H9 (cell line): ENCODE measurements at regions not wholly inside any gene's neighbourhood (a gene's known extent, or its start where the extent isn't known, plus 50 kb on each side); places are given as distances from the start of the nearest gene placed in this dataset.

ENCODE experiments used
- DNase-seq: peaks from one replicate; pipeline ENCODE4 v3.0.0-alpha.2; 2017
- H2AFZ ChIP-seq: one replicate; pipeline ENCODE4 v1.6.1; 2013; ENCODE audit warnings: mild to moderate bottlenecking, low read length, control low read depth, moderate library complexity
- H2AK5ac ChIP-seq: 2 replicates; pipeline ENCODE4 v1.6.1; 2013; ENCODE audit warnings: low read length, control low read depth, mixed read lengths; ENCODE audit not compliant: insufficient read length
- H2BK120ac ChIP-seq: one replicate; pipeline ENCODE4 v1.6.1; 2013; ENCODE audit warnings: low read depth, mild to moderate bottlenecking, low read length, control low read depth, inconsistent platforms; ENCODE audit not compliant: poor library complexity, severe bottlenecking
- H2BK12ac ChIP-seq: 2 replicates; pipeline ENCODE4 v1.6.1; 2013; ENCODE audit warnings: low read length, control low read depth, mixed read lengths, low read depth; ENCODE audit not compliant: insufficient read length
- H2BK15ac ChIP-seq: 2 replicates; pipeline ENCODE4 v1.6.1; 2013; ENCODE audit warnings: low read depth, low read length, control low read depth
- H2BK20ac ChIP-seq: one replicate; pipeline ENCODE4 v1.6.1; 2013; ENCODE audit warnings: low read depth, mild to moderate bottlenecking, low read length, control low read depth, inconsistent platforms; ENCODE audit not compliant: poor library complexity, severe bottlenecking
- H2BK5ac ChIP-seq: 2 replicates; pipeline ENCODE4 v1.6.1; 2013; ENCODE audit warnings: low read length, control low read depth, mixed read lengths; ENCODE audit not compliant: insufficient read length
- H3K14ac ChIP-seq: 2 replicates; pipeline ENCODE4 v1.6.1; 2013; ENCODE audit warnings: low read length, control low read depth; ENCODE audit not compliant: insufficient read depth
- H3K18ac ChIP-seq: 2 replicates; pipeline ENCODE4 v1.6.1; 2013; ENCODE audit warnings: low read depth, mild to moderate bottlenecking, mixed read lengths, low read length, control low read depth; ENCODE audit not compliant: insufficient read length
- H3K23ac ChIP-seq: 2 replicates; pipeline ENCODE4 v1.6.1; 2013; ENCODE audit warnings: low read length, control low read depth, mixed read lengths, low read depth; ENCODE audit not compliant: insufficient read length
- H3K23me2 ChIP-seq: 2 replicates; pipeline ENCODE4 v1.6.1; 2013; ENCODE audit warnings: low read depth, mild to moderate bottlenecking, mixed read lengths, low read length, control low read depth; ENCODE audit not compliant: insufficient read length, poor library complexity, severe bottlenecking
- H3K27ac ChIP-seq: 2 replicates; pipeline ENCODE4 v1.5.1; 2013; ENCODE audit warnings: low read length, control low read depth, mixed read lengths, low read depth; ENCODE audit not compliant: insufficient read length
- H3K27me3 ChIP-seq: 2 replicates; pipeline ENCODE4 v1.6.1; 2013; ENCODE audit warnings: low read length, control low read depth, inconsistent platforms; ENCODE audit not compliant: insufficient read depth
- H3K4ac ChIP-seq: 2 replicates; pipeline ENCODE4 v1.6.1; 2013; ENCODE audit warnings: low read depth, mild to moderate bottlenecking, control low read depth, inconsistent platforms, low read length, moderate library complexity
- H3K4me1 ChIP-seq: 2 replicates; pipeline ENCODE4 v1.6.1; 2013; ENCODE audit warnings: low read length, control low read depth, inconsistent platforms; ENCODE audit not compliant: insufficient read depth
- H3K4me2 ChIP-seq: 2 replicates; pipeline ENCODE4 v1.6.1; 2013; ENCODE audit warnings: low read length, control low read depth, mixed read lengths; ENCODE audit not compliant: insufficient read length, insufficient read depth
- H3K56ac ChIP-seq: 2 replicates; pipeline ENCODE4 v1.6.1; 2013; ENCODE audit warnings: low read depth, mild to moderate bottlenecking, mixed read lengths, low read length, control low read depth; ENCODE audit not compliant: insufficient read length
- H3K79me1 ChIP-seq: 2 replicates; pipeline ENCODE4 v1.6.1; 2013; ENCODE audit warnings: low read depth, mild to moderate bottlenecking, moderate library complexity, low read length, control low read depth, inconsistent platforms; ENCODE audit not compliant: insufficient read depth, poor library complexity, severe bottlenecking
- H3K79me2 ChIP-seq: 2 replicates; pipeline ENCODE4 v1.6.1; 2013; ENCODE audit warnings: low read length, control low read depth, inconsistent platforms; ENCODE audit not compliant: insufficient read depth
- H3K9ac ChIP-seq: 2 replicates; pipeline ENCODE4 v1.6.1; 2013; ENCODE audit warnings: low read length, control low read depth, mixed read lengths; ENCODE audit not compliant: insufficient read length; ENCODE audit errors: extremely low read depth
- H3K9me3 ChIP-seq: one replicate; pipeline ENCODE4 v1.6.1; 2013; ENCODE audit warnings: low read depth, low read length, inconsistent platforms; ENCODE audit not compliant: control insufficient read depth
- H3T11ph ChIP-seq: one replicate; pipeline ENCODE4 v1.6.1; 2013; ENCODE audit warnings: mild to moderate bottlenecking, low read length, control low read depth, inconsistent platforms
- H4K20me1 ChIP-seq: one replicate; pipeline ENCODE4 v1.6.1; 2013; ENCODE audit not compliant: control insufficient read depth, insufficient read length, insufficient read depth
- H4K5ac ChIP-seq: 2 replicates; pipeline ENCODE4 v1.6.1; 2013; ENCODE audit warnings: low read depth, mild to moderate bottlenecking, mixed read lengths, low read length, control low read depth; ENCODE audit not compliant: insufficient read length
- H4K8ac ChIP-seq: replicated peaks from 2 replicates; pipeline ENCODE4 v1.6.1; 2013; ENCODE audit warnings: low read length, control low read depth, mixed read lengths, low read depth; ENCODE audit not compliant: insufficient read length
- H4K91ac ChIP-seq: 2 replicates; pipeline ENCODE4 v1.6.1; 2013; ENCODE audit warnings: low read depth, mild to moderate bottlenecking, moderate library complexity, mixed read lengths, low read length, control low read depth; ENCODE audit not compliant: insufficient read length
- H3K27ac Mint-ChIP-seq, 3 experiments: 2 replicates in 2 of 3; 3 replicates in 1 of 3; pipeline ENCODE4 v1.8.0; 2020 to 2021; ENCODE audit warnings: mixed read lengths in 3 of 3, mild to moderate bottlenecking in 1 of 3, moderate library complexity in 1 of 3
- H3K27me3 Mint-ChIP-seq: 2 replicates; pipeline ENCODE4 v1.8.0; 2021; ENCODE audit warnings: low read depth, mild to moderate bottlenecking, moderate library complexity, mixed read lengths
- H3K36me3 Mint-ChIP-seq, 3 experiments: 2 replicates in 2 of 3; 3 replicates in 1 of 3; pipeline ENCODE4 v1.8.0; 2020 to 2021; ENCODE audit warnings: low read depth in 3 of 3, mixed read lengths in 3 of 3; ENCODE audit not compliant: insufficient read depth in 1 of 3
- H3K4me1 Mint-ChIP-seq, 2 experiments: 2 replicates each; pipeline ENCODE4 v1.8.0; 2020; ENCODE audit warnings: mixed read lengths in 2 of 2
- H3K4me3 Mint-ChIP-seq, 2 experiments: 2 replicates in 1 of 2; 3 replicates in 1 of 2; pipeline ENCODE4 v1.8.0; 2020 to 2021; ENCODE audit warnings: mild to moderate bottlenecking in 2 of 2, mixed read lengths in 2 of 2, moderate library complexity in 1 of 2
- H3K9me3 Mint-ChIP-seq, 2 experiments: 2 replicates in 1 of 2; 3 replicates in 1 of 2; pipeline ENCODE4 v1.8.0; 2020; ENCODE audit warnings: mild to moderate bottlenecking in 2 of 2, mixed read lengths in 2 of 2, moderate library complexity in 1 of 2
- CTCF ChIP-seq: fragments of 200-600 bp; sonication (generic); conservative IDR thresholded peaks from 3 replicates; pipeline ENCODE4 v1.8.0; 2021; ENCODE audit warnings: antibody characterized with exemption, mild to moderate bottlenecking
- WGBS: extraction: QIAGEN DNeasy Blood & Tissue Kit; methylation state at CpG from one replicate; pipeline ENCODE4 v1.1.7; 2013; ENCODE audit warnings: missing lambda C conversion rate, low lambda C conversion rate, mixed read lengths; ENCODE audit not compliant: insufficient read length; ENCODE audit errors: extremely low coverage; 5-methylcytosine and 5-hydroxymethylcytosine counted together

- Mint-ChIP-seq H3K9me3 (peaks cover 0 to 8% of the 10 kb centered on the region in 2 experiments; a peak in 3 of 5 replicates), H3K4me1 (no peaks in the 10 kb centered on the region), H3K36me3 (no peaks in the 10 kb centered on the region; a peak in 1 of 7 replicates), H3K4me3 (no peak overlapping the region), H3K27me3 (no peaks in the 10 kb centered on the region), H3K27ac (no peak overlapping the region)
- DNase-seq = no peak
- H4K91ac ChIP-seq = no peak overlapping the region
- H2AK5ac ChIP-seq = no peak overlapping the region
- no peak overlapping the region for H4K5ac ChIP-seq
- no peaks in the 10 kb centered on the region for H4K20me1 ChIP-seq
- H3K4me2 ChIP-seq = no peak overlapping the region
- no CpG with 5 or more reads among the region's 5 CpGs for WGBS
- H3K9ac ChIP-seq = no peak overlapping the region
- H3K23me2 ChIP-seq = no peaks in the 10 kb centered on the region
- H3K9me3 ChIP-seq = no peaks in the 10 kb centered on the region
- no peaks in the 10 kb centered on the region for H3K27me3 ChIP-seq
- no peak for TF ChIP-seq CTCF
- H4K8ac ChIP-seq = no peak overlapping the region
- H3K27ac ChIP-seq = no peak overlapping the region
- H3K23ac ChIP-seq = no peak overlapping the region
- H3K56ac ChIP-seq = no peak overlapping the region
- H2AFZ ChIP-seq = no peak overlapping the region
- no peaks in the 10 kb centered on the region for H3K79me1 ChIP-seq
- no peak overlapping the region for H2BK12ac ChIP-seq
- H3K79me2 ChIP-seq = no peaks in the 10 kb centered on the region
- no peak overlapping the region for H3T11ph ChIP-seq
- no peak overlapping the region for H3K18ac ChIP-seq
- no peak overlapping the region for H2BK20ac ChIP-seq
- H3K4me1 ChIP-seq = no peaks in the 10 kb centered on the region
- H2BK120ac ChIP-seq = no peak overlapping the region
- H3K14ac ChIP-seq = no peak overlapping the region
- H2BK5ac ChIP-seq = no peak overlapping the region
- H2BK15ac ChIP-seq = no peak overlapping the region
- H3K4ac ChIP-seq = no peak overlapping the region
These were observed 1434.8 kb downstream of the RAPGEF2 start for GRCh38 chr4:160537681-160538080.
